ENCODE measurements at regions not wholly inside any gene's neighbourhood (a gene's known extent, or its start where the extent isn't known, plus 50 kb on each side); places are given as distances from the start of the nearest gene placed in this dataset.
"Not testable (repeated sequence)": the region's sequence is repeated elsewhere in the genome, so short reads cannot be mapped to it uniquely, and the experiment has no call there.

DNA sequence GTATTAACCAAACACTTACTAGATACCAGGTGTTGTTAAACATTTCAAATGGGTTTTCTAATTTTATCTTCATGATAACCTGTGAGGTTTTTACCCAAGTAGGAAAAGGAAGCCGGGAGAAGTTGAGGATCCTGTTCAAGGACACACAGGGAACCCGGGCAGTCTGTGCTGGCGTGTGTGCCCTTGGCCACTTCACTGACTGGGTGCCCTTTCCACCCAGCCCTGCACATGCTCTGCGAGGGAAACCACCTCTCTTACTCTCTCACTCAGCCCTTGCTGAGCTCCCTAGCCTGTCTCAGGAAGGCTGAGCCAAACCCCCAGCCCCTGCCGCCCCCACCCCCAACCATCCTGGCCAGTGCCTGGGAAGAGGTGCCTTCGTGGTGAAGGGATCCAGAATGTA lies 51.8 kb downstream of the TEX44 start:
- DNase-seq (ENCODE audit: low read depth): no peak
- TF ChIP-seq, protein P1, sequence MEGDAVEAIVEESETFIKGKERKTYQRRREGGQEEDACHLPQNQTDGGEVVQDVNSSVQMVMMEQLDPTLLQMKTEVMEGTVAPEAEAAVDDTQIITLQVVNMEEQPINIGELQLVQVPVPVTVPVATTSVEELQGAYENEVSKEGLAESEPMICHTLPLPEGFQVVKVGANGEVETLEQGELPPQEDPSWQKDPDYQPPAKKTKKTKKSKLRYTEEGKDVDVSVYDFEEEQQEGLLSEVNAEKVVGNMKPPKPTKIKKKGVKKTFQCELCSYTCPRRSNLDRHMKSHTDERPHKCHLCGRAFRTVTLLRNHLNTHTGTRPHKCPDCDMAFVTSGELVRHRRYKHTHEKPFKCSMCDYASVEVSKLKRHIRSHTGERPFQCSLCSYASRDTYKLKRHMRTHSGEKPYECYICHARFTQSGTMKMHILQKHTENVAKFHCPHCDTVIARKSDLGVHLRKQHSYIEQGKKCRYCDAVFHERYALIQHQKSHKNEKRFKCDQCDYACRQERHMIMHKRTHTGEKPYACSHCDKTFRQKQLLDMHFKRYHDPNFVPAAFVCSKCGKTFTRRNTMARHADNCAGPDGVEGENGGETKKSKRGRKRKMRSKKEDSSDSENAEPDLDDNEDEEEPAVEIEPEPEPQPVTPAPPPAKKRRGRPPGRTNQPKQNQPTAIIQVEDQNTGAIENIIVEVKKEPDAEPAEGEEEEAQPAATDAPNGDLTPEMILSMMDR (IDR thresholded peaks at IDR 0.05; ENCODE audit: insufficient read depth, low read depth, low read length, missing control alignments): no peak
- H3K4me3 ChIP-seq (ENCODE audit: low read depth, low read length): no peak overlapping the region

DNA sequence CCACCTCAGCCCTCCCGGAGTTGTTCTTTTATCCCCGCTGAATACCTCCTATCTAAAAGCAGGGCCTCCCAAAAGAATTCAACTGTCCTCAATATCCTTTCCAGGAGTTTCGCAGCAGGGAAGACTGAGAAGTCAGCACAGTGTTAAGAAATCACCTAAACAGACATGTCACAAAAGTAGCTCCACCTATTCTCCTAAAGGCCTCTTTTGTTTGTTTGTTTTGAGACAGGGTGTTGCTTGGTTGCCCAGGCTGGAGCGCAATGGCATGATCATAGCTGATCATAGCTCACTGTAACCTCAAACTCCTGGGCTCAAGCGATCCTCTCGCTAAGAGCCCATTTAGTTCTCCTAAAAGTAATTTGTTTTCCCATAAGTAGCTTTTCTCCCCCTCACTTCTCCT lies 53.8 kb downstream of the TEX44 start:
- TF ChIP-seq, protein P1 (IDR thresholded peaks at IDR 0.05; ENCODE audit: insufficient read depth, low read depth, low read length, missing control alignments): no peak
- H3K4me3 ChIP-seq (ENCODE audit: low read depth, low read length): no peak overlapping the region
- DNase-seq (ENCODE audit: low read depth): no peak

DNA sequence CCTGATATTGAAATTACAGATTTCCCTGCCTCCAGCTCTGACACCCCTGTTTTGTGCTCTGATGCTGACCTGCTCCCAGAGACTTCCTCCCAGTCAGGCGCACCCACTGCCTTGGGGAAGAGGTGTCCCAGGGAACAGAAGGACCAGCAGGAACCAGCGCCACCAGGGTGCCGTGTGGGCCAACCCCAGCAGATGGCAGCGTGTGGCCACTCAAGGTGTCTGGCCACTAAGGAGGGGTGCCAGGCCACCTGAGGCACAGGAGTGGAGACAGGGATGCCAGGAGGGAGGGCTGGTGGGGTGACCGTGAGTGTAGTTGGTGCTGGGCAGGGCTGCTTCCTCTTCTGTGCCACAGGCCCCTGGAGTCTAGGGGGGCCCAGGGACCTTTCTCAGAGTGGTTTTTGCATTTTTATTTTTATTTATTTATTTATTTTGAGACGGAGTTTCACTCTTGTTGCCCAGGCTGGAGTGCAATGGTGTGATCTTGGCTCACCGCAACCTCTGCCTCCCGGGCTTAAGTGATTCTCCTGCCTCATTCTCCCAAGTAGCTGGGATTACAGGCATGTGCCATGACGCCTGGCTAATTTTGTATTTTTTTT lies 56.0 kb downstream of the TEX44 start:
- DNase-seq (ENCODE audit: low read depth): peak; percentile 76
- TF ChIP-seq, protein P1 (IDR thresholded peaks at IDR 0.05; ENCODE audit: insufficient read depth, low read depth, low read length, missing control alignments): peak; percentile 80
- no peak overlapping the region for H3K4me3 ChIP-seq (ENCODE audit: low read depth, low read length)

DNA sequence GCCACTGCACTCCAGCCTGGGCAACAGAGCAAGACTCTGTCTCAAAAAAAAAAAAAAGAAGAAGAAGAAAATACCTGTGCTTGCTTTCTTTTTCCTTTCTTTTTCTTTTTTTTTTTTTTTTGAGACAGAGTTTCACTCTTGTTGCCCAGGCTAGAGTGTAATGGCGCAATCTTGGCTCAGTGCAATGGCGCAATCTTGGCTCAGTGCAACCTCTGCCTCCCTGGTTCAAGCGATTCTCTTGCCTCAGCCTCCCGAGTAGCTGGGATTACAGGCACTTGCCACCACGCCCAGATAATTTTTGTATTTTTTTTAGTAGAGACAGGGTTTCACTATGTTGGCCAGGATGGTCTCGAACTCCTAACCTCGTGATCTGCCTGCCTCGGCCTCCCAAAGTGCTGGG lies 56.8 kb upstream of the PTMA start:
- not testable (repeated sequence) for DNase-seq (ENCODE audit: low read depth); H3K4me3 ChIP-seq (ENCODE audit: low read depth, low read length)

DNA sequence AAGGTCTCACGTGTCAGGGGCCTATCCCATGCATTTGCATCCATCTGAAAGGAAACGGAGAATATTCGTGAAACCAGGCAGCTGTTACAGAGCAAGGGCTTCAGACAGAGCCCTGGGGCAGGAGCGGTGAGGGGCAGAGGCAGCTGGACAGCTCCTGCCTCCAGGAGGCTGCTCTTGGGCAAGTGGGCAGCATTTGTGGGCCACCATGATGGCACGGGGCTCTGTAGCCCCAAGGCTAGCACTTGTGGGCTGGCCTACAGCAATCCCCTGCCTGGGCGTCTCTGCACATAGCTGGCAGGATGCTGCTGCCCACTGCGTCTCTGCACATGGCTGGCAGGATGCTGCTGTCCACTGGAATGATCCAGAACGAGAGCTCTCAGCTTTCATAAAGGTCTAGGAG lies 52.8 kb upstream of the PTMA start:
- no peak for DNase-seq (ENCODE audit: low read depth)
- no peak overlapping the region for H3K4me3 ChIP-seq (ENCODE audit: low read depth, low read length)
- TF ChIP-seq, protein P1 (IDR thresholded peaks at IDR 0.05; ENCODE audit: insufficient read depth, low read depth, low read length, missing control alignments): no peak

DNA sequence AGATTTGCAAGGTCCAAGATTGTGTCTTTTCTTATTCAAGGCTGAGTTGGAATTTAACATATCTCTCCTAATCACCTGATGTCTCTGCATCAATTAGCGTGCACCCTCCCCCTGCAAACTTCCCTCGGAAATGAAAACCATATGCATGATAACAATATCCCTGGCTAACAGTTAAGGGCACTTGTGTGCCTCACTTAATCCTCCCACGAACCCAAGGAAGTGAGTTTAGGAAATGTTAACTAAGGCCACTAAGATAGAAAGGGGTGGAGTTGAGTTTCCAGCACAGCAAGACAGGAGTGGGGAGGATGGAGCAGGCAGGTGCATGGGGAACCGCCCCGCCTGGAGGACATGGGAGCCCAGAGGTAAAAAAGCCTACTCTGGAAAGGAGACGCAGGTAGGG lies 52.4 kb upstream of the PTMA start:
- DNase-seq (ENCODE audit: low read depth): no peak
- TF ChIP-seq, protein P1 (IDR thresholded peaks at IDR 0.05; ENCODE audit: insufficient read depth, low read depth, low read length, missing control alignments): no peak
- no peak overlapping the region for H3K4me3 ChIP-seq (ENCODE audit: low read depth, low read length)
